B cell (primary cell): ENCODE measurements at regions not wholly inside any gene's neighbourhood (a gene's known extent, or its start where the extent isn't known, plus 50 kb on each side); places are given as distances from the start of the nearest gene placed in this dataset.

Experiments used
- ATAC-seq: fragments of 200-7000 bp; cut with Tn5 transposase; one replicate; pipeline ENCODE4 v1.10.0; 2021; ENCODE audit warnings: low read depth, mild to moderate bottlenecking, moderate number of reproducible peaks, moderate library complexity
- CTCF ChIA-PET: fragments of 350-600 bp; sonication (Branson Sonifier 250); formaldehyde crosslinking; loops from one replicate; lab custom pipeline; 2021; ENCODE audit warnings: antibody characterized with exemption, inconsistent platforms; lab: Charles Lee
- POLR2A ChIA-PET: fragments of 350-600 bp; sonication (Branson Sonifier 250); formaldehyde crosslinking; loops from one replicate; lab custom pipeline; 2021; ENCODE audit warnings: antibody characterized with exemption; lab: Charles Lee
- DNase-seq: peaks from one replicate; pipeline ENCODE4 v3.0.0; 2013
- H2AFZ ChIP-seq: 2 replicates; pipeline ENCODE4 v1.6.1; 2012; ENCODE audit warnings: mild to moderate bottlenecking, low read depth, low read length; ENCODE audit not compliant: insufficient read depth, poor library complexity, severe bottlenecking
- H3K27ac ChIP-seq, 2 donors: 1 replicate in 1 of 2; 2 replicates in 1 of 2; pipeline ENCODE4 v1.5.1; 2012 to 2013; ENCODE audit warnings: low read length in 2 of 2, mild to moderate bottlenecking in 2 of 2, moderate library complexity in 1 of 2
- H3K27me3 ChIP-seq, 4 experiments: fragments of 200-600 bp in 1 of 4; sonication (generic) in 1 of 4; replicated peaks in 1 of 4; 1 replicate in 2 of 4; 2 replicates in 2 of 4; pipeline versions ENCODE4 v1.6.1 to v1.7.0; 2013 to 2016; ENCODE audit warnings: low read length in 3 of 4, mild to moderate bottlenecking in 2 of 4, mixed read lengths in 1 of 4, moderate library complexity in 1 of 4; ENCODE audit not compliant: insufficient read depth in 4 of 4, control insufficient read depth in 3 of 4; ENCODE audit errors: control extremely low read depth in 1 of 4
- H3K36me3 ChIP-seq, 2 experiments: replicated peaks in 1 of 2; 1 replicate in 1 of 2; 2 replicates in 1 of 2; pipeline versions ENCODE4 v1.6.1 to v1.7.1; 2013; ENCODE audit warnings: low read length in 1 of 2; ENCODE audit not compliant: insufficient read depth in 2 of 2, control insufficient read depth in 1 of 2; ENCODE audit errors: control extremely low read depth in 1 of 2, extremely low read depth in 1 of 2
- H3K4me1 ChIP-seq, 2 donors: fragments of 200-600 bp in 1 of 2; sonication (generic) in 1 of 2; 1 replicate in 1 of 2; 2 replicates in 1 of 2; pipeline versions ENCODE4 v1.5.1 to v1.6.1; 2013 to 2017; ENCODE audit warnings: low read length in 2 of 2; ENCODE audit not compliant: control insufficient read depth in 2 of 2, insufficient read depth in 2 of 2
- H3K4me2 ChIP-seq: replicated peaks from 2 replicates; pipeline ENCODE3; 2012; ENCODE audit warnings: mild to moderate bottlenecking, low read depth, low read length; ENCODE audit not compliant: poor library complexity, severe bottlenecking
- H3K4me3 ChIP-seq, 5 experiments: fragments of 200-600 bp in 1 of 5; sonication (generic) in 1 of 5; 1 replicate in 3 of 5; 2 replicates in 2 of 5; pipeline versions ENCODE4 v1.5.1 to v1.7.0; 2011 to 2016; ENCODE audit warnings: low read length in 4 of 5, mild to moderate bottlenecking in 4 of 5, low read depth in 2 of 5, control low read depth in 1 of 5, moderate library complexity in 1 of 5; ENCODE audit not compliant: insufficient read depth in 1 of 5; ENCODE audit errors: control extremely low read depth in 1 of 5, extremely low read depth in 1 of 5
- H3K79me2 ChIP-seq: fragments of 200-600 bp; sonication (generic); one replicate; pipeline ENCODE4 v1.6.0; 2016; ENCODE audit warnings: low read length; ENCODE audit not compliant: control insufficient read depth, insufficient read depth
- H3K9ac ChIP-seq: fragments of 200-600 bp; sonication (generic); 2 replicates; pipeline ENCODE4 v1.6.1; 2017; ENCODE audit warnings: mild to moderate bottlenecking, low read length, moderate library complexity
- H3K9me3 ChIP-seq, 3 donors: one replicate each; pipeline versions ENCODE4 v1.6.1 to v1.7.1; 2013; ENCODE audit warnings: low read length in 2 of 3; ENCODE audit not compliant: control insufficient read depth in 2 of 3, insufficient read depth in 1 of 3; ENCODE audit errors: control extremely low read depth in 1 of 3
- H4K20me1 ChIP-seq: 2 replicates; pipeline ENCODE4 v1.6.0; 2012; ENCODE audit warnings: mild to moderate bottlenecking, low read length; ENCODE audit not compliant: insufficient read depth, control insufficient read depth, poor library complexity, severe bottlenecking
- H3K27ac Mint-ChIP-seq: one replicate; pipeline ENCODE4 v1.8.0; 2021; ENCODE audit warnings: mixed read lengths
- H3K27me3 Mint-ChIP-seq: one replicate; pipeline ENCODE4 v1.8.0; 2021; ENCODE audit warnings: mixed read lengths
- H3K4me1 Mint-ChIP-seq: one replicate; pipeline ENCODE4 v1.8.0; 2021; ENCODE audit warnings: mixed read lengths
- H3K4me3 Mint-ChIP-seq: one replicate; pipeline ENCODE4 v1.8.0; 2021; ENCODE audit warnings: mixed read lengths
- H3K9me3 Mint-ChIP-seq: one replicate; pipeline ENCODE4 v1.8.0; 2022; ENCODE audit warnings: mixed read lengths; ENCODE audit not compliant: insufficient read depth
- EZH2 ChIP-seq: IDR thresholded peaks from 2 replicates; pipeline ENCODE4 v1.6.1; 2012; ENCODE audit warnings: borderline replicate concordance, low read depth, mild to moderate bottlenecking, moderate library complexity, low read length; ENCODE audit not compliant: insufficient read depth, poor library complexity, severe bottlenecking
- WGBS: methylation state at CpG from one replicate; pipeline ENCODE4 v1.1.5; 2013; ENCODE audit warnings: missing lambda C conversion rate; ENCODE audit not compliant: insufficient coverage; 5-methylcytosine and 5-hydroxymethylcytosine counted together
- intact Hi-C: fragments of 100-400 bp; cut with micrococcal nuclease; formaldehyde crosslinking; loops from one replicate; pipeline ENCODE4 v1.10.0; 2022
- TF ChIP-seq, protein P1 (sequence below): fragments of 200-600 bp; IDR thresholded peaks from one replicate; pipeline ENCODE4 v1.8.0; 2022; ENCODE audit warnings: antibody characterized with exemption, mild to moderate bottlenecking

DNA sequence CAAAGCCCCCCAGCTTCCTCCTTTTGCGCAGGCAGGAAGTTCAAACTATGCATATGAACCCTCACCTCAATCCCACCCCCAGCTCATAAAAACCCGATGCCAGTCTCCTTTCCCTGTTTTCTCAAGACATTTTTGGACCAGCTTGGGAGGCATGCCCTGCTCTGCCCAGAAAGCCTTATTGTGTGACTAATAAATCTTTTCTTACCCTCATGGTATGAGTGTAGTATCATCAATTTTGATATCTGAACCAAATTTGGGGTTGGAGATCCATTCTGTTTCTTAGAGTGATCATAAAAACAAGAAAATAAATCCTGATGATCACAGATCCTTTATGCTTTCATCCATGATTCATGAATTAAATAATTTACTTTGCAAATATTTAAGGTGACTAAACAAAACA is 128.5 kb downstream of the ALG10B start:
- H3K27ac Mint-ChIP-seq: no peak overlapping the region
- intact Hi-C loops: no loop called here
- CTCF ChIA-PET: no interaction called here

DNA sequence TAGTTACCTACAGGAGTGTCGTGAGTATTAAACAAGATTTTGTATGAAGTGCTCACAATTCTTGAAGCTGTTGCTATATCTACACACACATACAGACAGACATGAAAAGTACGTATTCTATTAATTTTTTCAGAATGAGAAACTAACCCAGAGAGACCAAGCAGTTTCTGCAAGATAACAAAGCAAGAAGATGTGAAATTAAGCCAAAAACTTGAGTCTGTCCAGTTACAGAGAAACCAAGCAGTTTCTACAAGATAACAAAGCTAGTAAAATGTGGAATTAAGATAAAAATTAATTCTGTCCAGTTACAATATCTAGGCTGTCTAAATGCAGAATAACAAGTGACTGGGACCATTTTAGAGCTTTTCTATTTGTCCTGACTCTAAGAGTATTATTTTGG is 132.4 kb downstream of the ALG10B start:
- Histone ChIP-seq H3K9ac (no peak overlapping the region), H3K4me1 (no peaks in the 10 kb centered on the region), H3K36me3 (no peaks in the 10 kb centered on the region), H3K4me3 (no peak overlapping the region), H3K27me3 (no peaks in the 10 kb centered on the region), H3K4me2 (no peak overlapping the region), H3K27ac (no peak overlapping the region), H2AFZ (no peak overlapping the region), H3K79me2 (no peaks in the 10 kb centered on the region), H4K20me1 (no peaks in the 10 kb centered on the region), H3K9me3 (peaks cover 0 to 1% (median 0%) of the 10 kb centered on the region in 3 donors)
- no CpG with 5 or more reads among the region's 2 CpGs for WGBS
- ATAC-seq: no peak
- DNase-seq: no peak
- ChIA-PET POLR2A (no interaction called here), CTCF (no interaction called here)
- H3K27ac Mint-ChIP-seq: no peak overlapping the region
- no peak for TF ChIP-seq EZH2
- TF ChIP-seq, protein P1, sequence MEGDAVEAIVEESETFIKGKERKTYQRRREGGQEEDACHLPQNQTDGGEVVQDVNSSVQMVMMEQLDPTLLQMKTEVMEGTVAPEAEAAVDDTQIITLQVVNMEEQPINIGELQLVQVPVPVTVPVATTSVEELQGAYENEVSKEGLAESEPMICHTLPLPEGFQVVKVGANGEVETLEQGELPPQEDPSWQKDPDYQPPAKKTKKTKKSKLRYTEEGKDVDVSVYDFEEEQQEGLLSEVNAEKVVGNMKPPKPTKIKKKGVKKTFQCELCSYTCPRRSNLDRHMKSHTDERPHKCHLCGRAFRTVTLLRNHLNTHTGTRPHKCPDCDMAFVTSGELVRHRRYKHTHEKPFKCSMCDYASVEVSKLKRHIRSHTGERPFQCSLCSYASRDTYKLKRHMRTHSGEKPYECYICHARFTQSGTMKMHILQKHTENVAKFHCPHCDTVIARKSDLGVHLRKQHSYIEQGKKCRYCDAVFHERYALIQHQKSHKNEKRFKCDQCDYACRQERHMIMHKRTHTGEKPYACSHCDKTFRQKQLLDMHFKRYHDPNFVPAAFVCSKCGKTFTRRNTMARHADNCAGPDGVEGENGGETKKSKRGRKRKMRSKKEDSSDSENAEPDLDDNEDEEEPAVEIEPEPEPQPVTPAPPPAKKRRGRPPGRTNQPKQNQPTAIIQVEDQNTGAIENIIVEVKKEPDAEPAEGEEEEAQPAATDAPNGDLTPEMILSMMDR: no peak
- intact Hi-C loops: no loop called here
- no peaks in the 10 kb centered on the region for H3K27me3 Mint-ChIP-seq
- no peaks in the 10 kb centered on the region for H3K9me3 Mint-ChIP-seq
- no peaks in the 10 kb centered on the region for H3K4me1 Mint-ChIP-seq
- no peak overlapping the region for H3K4me3 Mint-ChIP-seq

More for the DNA sequence above, 128.5 kb downstream of the ALG10B start:
- Histone ChIP-seq H3K79me2 (no peaks in the 10 kb centered on the region), H3K4me3 (no peak overlapping the region), H3K4me2 (no peak overlapping the region), H3K9me3 (peaks cover 0 to 16% (median 2%) of the 10 kb centered on the region in 3 donors), H4K20me1 (no peaks in the 10 kb centered on the region), H2AFZ (no peak overlapping the region), H3K4me1 (no peaks in the 10 kb centered on the region), H3K9ac (no peak overlapping the region), H3K36me3 (no peaks in the 10 kb centered on the region), H3K27ac (no peak overlapping the region), H3K27me3 (no peaks in the 10 kb centered on the region)
- TF ChIP-seq, protein P1: no peak
- H3K4me3 Mint-ChIP-seq: no peak overlapping the region
- 89% methylated on average over 1 of the region's 2 CpGs for WGBS
- DNase-seq (no peak), ATAC-seq (no peak)
- POLR2A ChIA-PET: no interaction called here
- no peaks in the 10 kb centered on the region for H3K27me3 Mint-ChIP-seq
- no peaks in the 10 kb centered on the region for H3K4me1 Mint-ChIP-seq
- H3K9me3 Mint-ChIP-seq: no peaks in the 10 kb centered on the region
